ENCODE measurements at regions not wholly inside any gene's neighbourhood (a gene's known extent, or its start where the extent isn't known, plus 50 kb on each side); places are given as distances from the start of the nearest gene placed in this dataset.

GRCh38 chr3:176147251-176147650 is 1050.0 kb downstream of the TBL1XR1 start:
- no peak for TF ChIP-seq CBFB (CRISPR knock-in tag; IDR thresholded peaks at IDR 0.05)
- no peak for TF ChIP-seq XRCC4 (IDR thresholded peaks at IDR 0.05; ENCODE audit: extremely low read depth, insufficient read depth, insufficient read length)
- TF ChIP-seq HDGF (IDR thresholded peaks at IDR 0.05): no peak

All from K562 (cell line).